ENCODE measurements at regions not wholly inside any gene's neighbourhood (a gene's known extent, or its start where the extent isn't known, plus 50 kb on each side); places are given as distances from the start of the nearest gene placed in this dataset.
"Not testable (repeated sequence)": the region's sequence is repeated elsewhere in the genome, so short reads cannot be mapped to it uniquely, and the experiment has no call there.

DNA sequence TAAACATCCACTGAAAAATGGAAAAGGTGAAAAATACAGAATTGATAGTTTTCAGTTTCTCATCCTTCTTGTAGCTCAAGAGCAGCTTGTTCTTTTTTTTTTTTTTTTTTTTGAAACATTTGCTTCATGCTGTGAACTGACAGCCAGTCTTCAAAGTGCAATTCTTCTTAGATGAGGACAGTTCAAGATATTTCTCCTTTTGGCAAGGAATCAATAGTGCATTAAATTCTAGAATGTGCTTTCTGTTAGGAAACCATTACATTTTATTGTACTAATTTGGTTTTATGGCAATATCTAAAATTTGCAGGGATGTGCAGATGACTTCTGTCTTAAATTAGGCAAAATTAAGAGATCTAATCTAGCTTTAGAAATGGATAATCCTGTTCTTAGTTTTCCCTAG is 969.3 kb upstream of the ACO1 start:
- Histone ChIP-seq H3K9me2 (replicated peaks; ENCODE audit: control insufficient read depth, low read length) (no peaks in the 10 kb centered on the region), H4K20me1 (ENCODE audit: control insufficient read depth, insufficient read depth, low read depth, low read length) (no peaks in the 10 kb centered on the region), H3K4me3 (ENCODE audit: low read length) (no peak overlapping the region), H3K27ac (ENCODE audit: low read depth, low read length) (no peak overlapping the region), H3K4me1 (ENCODE audit: control insufficient read depth, low read length) (no peaks in the 10 kb centered on the region), H3K9me3 (ENCODE audit: control insufficient read depth, insufficient read depth, low read length) (no peaks in the 10 kb centered on the region), H3K36me3 (ENCODE audit: control insufficient read depth, low read length) (no peaks in the 10 kb centered on the region), H3K4me2 (ENCODE audit: low read length) (no peak overlapping the region), H3K79me2 (ENCODE audit: control insufficient read depth, low read length) (no peaks in the 10 kb centered on the region), H3K27me3 (ENCODE audit: control insufficient read depth, low read length) (no peaks in the 10 kb centered on the region), H3F3A (ENCODE audit: control insufficient read depth, insufficient read depth) (no peaks in the 10 kb centered on the region)
- TF ChIP-seq EZH2phosphoT487 (IDR thresholded peaks at IDR 0.05; ENCODE audit: borderline replicate concordance, low read length) (no peak), CTCF (IDR thresholded peaks at IDR 0.05; ENCODE audit: low read depth, low read length, poor library complexity, severe bottlenecking) (no peak)

DNA sequence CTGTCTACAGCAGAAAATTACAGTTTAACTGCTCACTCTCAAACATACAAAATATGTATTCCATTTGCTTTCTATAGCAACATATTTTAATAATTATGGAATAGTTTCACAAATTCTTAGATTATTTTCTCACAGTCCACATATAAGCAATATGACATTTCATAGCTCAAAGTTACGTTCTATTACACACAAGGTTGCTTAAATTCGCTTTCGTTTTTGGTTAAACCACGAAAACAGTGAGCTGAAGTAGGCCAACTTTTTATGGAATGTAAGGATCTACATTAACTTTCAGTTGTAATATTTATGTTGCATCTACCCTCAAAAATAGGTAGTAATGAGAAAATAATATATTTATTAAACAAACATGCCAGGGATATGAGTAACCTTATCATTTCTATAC is 966.0 kb upstream of the ACO1 start:
- no peaks in the 10 kb centered on the region for H3K79me2 ChIP-seq (ENCODE audit: control insufficient read depth, low read length)
- H3K9me3 ChIP-seq (ENCODE audit: control insufficient read depth, insufficient read depth, low read length) = no peaks in the 10 kb centered on the region
- no peaks in the 10 kb centered on the region for H3K9me2 ChIP-seq (replicated peaks; ENCODE audit: control insufficient read depth, low read length)
- H3K27ac ChIP-seq (ENCODE audit: low read depth, low read length) = no peak overlapping the region
- no peak overlapping the region for H3K4me3 ChIP-seq (ENCODE audit: low read length)
- H3K36me3 ChIP-seq (ENCODE audit: control insufficient read depth, low read length) = no peaks in the 10 kb centered on the region
- H3K27me3 ChIP-seq (ENCODE audit: control insufficient read depth, low read length) = no peaks in the 10 kb centered on the region
- no peaks in the 10 kb centered on the region for H4K20me1 ChIP-seq (ENCODE audit: control insufficient read depth, insufficient read depth, low read depth, low read length)
- H3F3A ChIP-seq (ENCODE audit: control insufficient read depth, insufficient read depth) = no peaks in the 10 kb centered on the region
- TF ChIP-seq EZH2phosphoT487 (IDR thresholded peaks at IDR 0.05; ENCODE audit: borderline replicate concordance, low read length) (no peak), CTCF (IDR thresholded peaks at IDR 0.05; ENCODE audit: low read depth, low read length, poor library complexity, severe bottlenecking) (no peak)
- H3K4me2 ChIP-seq (ENCODE audit: low read length) = no peak overlapping the region
- no peaks in the 10 kb centered on the region for H3K4me1 ChIP-seq (ENCODE audit: control insufficient read depth, low read length)

DNA sequence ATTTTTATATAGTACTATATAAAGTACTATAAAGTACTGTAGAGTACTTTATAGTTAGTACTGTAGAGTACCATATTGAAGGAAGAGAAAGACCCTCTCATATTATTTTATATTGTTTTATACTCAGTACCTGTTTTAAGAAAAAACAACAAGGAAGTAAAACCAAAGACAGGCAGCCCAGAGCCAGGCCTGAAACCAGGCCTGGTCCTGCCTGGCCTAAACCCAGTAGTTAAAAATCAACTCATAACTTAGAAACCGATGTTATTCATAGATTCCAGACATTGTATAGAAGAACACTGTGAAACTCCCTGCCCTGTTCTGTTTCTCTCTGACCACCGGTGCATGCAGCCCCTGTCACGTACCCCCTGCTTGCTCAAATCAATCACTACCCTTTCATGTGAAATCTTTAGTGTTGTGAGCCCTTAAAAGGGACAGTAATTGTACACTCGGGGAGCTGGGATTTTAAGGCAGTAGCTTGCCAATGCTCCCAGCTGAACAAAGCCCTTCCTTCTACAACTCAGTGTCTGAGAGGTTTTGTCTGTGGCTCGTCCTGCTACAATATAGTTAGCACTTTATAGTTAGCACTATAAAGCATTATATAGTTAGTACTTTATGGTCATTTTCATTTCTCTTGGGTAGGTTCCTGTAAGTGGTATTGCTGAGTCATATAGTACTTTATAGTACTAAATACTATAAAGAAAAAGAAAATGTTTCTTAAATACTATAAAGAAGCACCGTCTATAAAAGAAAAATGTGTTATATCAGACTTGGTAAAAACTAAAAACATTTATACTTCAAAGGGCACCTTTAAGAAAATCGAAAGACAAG is 940.6 kb upstream of the ACO1 start:
- H3F3A ChIP-seq (ENCODE audit: control insufficient read depth, insufficient read depth); H3K4me3 ChIP-seq (ENCODE audit: low read length); H3K9me2 ChIP-seq (replicated peaks; ENCODE audit: control insufficient read depth, low read length); H3K4me2 ChIP-seq (ENCODE audit: low read length); H3K27ac ChIP-seq (ENCODE audit: low read depth, low read length); H3K79me2 ChIP-seq (ENCODE audit: control insufficient read depth, low read length); H4K20me1 ChIP-seq (ENCODE audit: control insufficient read depth, insufficient read depth, low read depth, low read length); H3K27me3 ChIP-seq (ENCODE audit: control insufficient read depth, low read length); H3K36me3 ChIP-seq (ENCODE audit: control insufficient read depth, low read length); H3K9me3 ChIP-seq (ENCODE audit: control insufficient read depth, insufficient read depth, low read length); H3K4me1 ChIP-seq (ENCODE audit: control insufficient read depth, low read length): not testable (repeated sequence)

DNA sequence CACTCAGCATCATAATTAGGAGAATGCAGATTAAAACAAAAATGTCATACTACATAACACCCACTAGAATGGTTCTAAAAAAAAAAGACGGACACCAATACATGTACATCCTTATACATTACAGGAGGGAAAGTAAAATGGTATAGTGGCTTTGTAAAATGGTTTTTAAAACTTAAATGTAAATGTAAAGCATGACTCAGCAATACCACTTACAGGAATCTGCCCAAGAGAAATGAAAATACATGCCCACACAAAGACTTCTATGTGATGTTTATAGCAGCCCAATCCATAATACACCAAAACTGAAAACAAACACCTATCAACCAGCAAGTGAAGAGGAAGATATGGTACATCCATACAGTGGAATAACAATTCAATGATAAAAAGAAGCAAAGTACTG is 939.1 kb upstream of the ACO1 start:
- no peaks in the 10 kb centered on the region for H3K36me3 ChIP-seq (ENCODE audit: control insufficient read depth, low read length)
- H3K9me3 ChIP-seq (ENCODE audit: control insufficient read depth, insufficient read depth, low read length) = no peaks in the 10 kb centered on the region
- H3K9me2 ChIP-seq (replicated peaks; ENCODE audit: control insufficient read depth, low read length) = no peaks in the 10 kb centered on the region
- H3K4me2 ChIP-seq (ENCODE audit: low read length) = no peak overlapping the region
- H3K79me2 ChIP-seq (ENCODE audit: control insufficient read depth, low read length) = no peaks in the 10 kb centered on the region
- no peak overlapping the region for H3K4me3 ChIP-seq (ENCODE audit: low read length)
- no peaks in the 10 kb centered on the region for H3F3A ChIP-seq (ENCODE audit: control insufficient read depth, insufficient read depth)
- H3K27me3 ChIP-seq (ENCODE audit: control insufficient read depth, low read length) = no peaks in the 10 kb centered on the region
- no peak overlapping the region for H3K27ac ChIP-seq (ENCODE audit: low read depth, low read length)
- TF ChIP-seq EZH2phosphoT487 (IDR thresholded peaks at IDR 0.05; ENCODE audit: borderline replicate concordance, low read length) (no peak), CTCF (IDR thresholded peaks at IDR 0.05; ENCODE audit: low read depth, low read length, poor library complexity, severe bottlenecking) (no peak)
- H3K4me1 ChIP-seq (ENCODE audit: control insufficient read depth, low read length) = no peaks in the 10 kb centered on the region
- H4K20me1 ChIP-seq (ENCODE audit: control insufficient read depth, insufficient read depth, low read depth, low read length) = no peaks in the 10 kb centered on the region

Data from DOHH2 (cell line).